Adrenal gland (tissue), 9 donors: ENCODE measurements at regions not wholly inside any gene's neighbourhood (a gene's known extent, or its start where the extent isn't known, plus 50 kb on each side); places are given as distances from the start of the nearest gene placed in this dataset.

ENCODE experiments used
- DNase-seq, 7 donors: peaks; one replicate each; pipeline ENCODE4 v3.0.0-alpha.2; 2019 to 2020
- H3K27ac ChIP-seq, 5 donors: fragments of 200-600 bp; sonication (generic) in 4 of 5; 1 replicate in 3 of 5; 2 replicates in 2 of 5; pipeline versions ENCODE4 v1.5.1 to v1.8.0; 2016 to 2020; ENCODE audit warnings: mild to moderate bottlenecking in 1 of 5
- H3K27me3 ChIP-seq: fragments of 200-600 bp; 2 replicates; pipeline ENCODE4 v1.8.0; 2021
- H3K36me3 ChIP-seq, 2 donors: fragments of 200-600 bp; replicated peaks in 1 of 2; 1 replicate in 1 of 2; 2 replicates in 1 of 2; pipeline versions ENCODE4 v1.5.1 to v1.8.0; 2018 to 2022
- H3K4me1 ChIP-seq, 2 donors: fragments of 200-600 bp; replicated peaks in 1 of 2; 1 replicate in 1 of 2; 2 replicates in 1 of 2; pipeline versions ENCODE4 v1.5.1 to v1.8.0; 2018 to 2021
- H3K4me3 ChIP-seq, 4 donors: fragments of 200-600 bp; sonication (generic) in 3 of 4; one replicate each; pipeline ENCODE4 v1.5.1; 2016 to 2018
- H3K9me3 ChIP-seq, 3 donors: fragments of 200-600 bp; sonication (generic) in 1 of 3; replicated peaks in 1 of 3; 1 replicate in 2 of 3; 2 replicates in 1 of 3; pipeline versions ENCODE4 v1.5.1 to v1.8.0; 2016 to 2021
- CTCF ChIP-seq, 6 experiments: fragments of 450-650 bp in 4 of 6; fragments of 200-600 bp in 2 of 6; sonication (generic) in 1 of 6; IDR thresholded peaks; 1 replicate in 5 of 6; 2 replicates in 1 of 6; pipeline versions ENCODE4 v1.5.1 to v1.8.0; 2016 to 2021; ENCODE audit warnings: antibody characterized with exemption in 6 of 6, mild to moderate bottlenecking in 2 of 6, moderate library complexity in 1 of 6
- POLR2A ChIP-seq, 2 donors: fragments of 450-650 bp; IDR thresholded peaks; one replicate each; pipeline ENCODE4 v1.6.1; 2017; ENCODE audit warnings: antibody characterized with exemption in 2 of 2, mild to moderate bottlenecking in 2 of 2, moderate library complexity in 1 of 2
- WGBS, 4 donors: extraction: QIAGEN DNeasy Blood & Tissue Kit in 2 of 4; methylation state at CpG; one replicate each; pipeline versions ENCODE4 v1.1.5 to v1.1.7; 2013 to 2017; 5-methylcytosine and 5-hydroxymethylcytosine counted together
- intact Hi-C, 2 donors: fragments of 100-400 bp; cut with DNase I; formaldehyde crosslinking; loops; one replicate each; pipeline versions ENCODE4 v1.14.1 to v1.15.0; 2022 to 2023
- donor health status: healthy with polysubstance abuse.
- donor health status: Bipolar disorder and iron deficiency.
- donor health status: DM: yes; HTN: yes; CAD: no.
- donor health status: DM: no; HTN: no; CAD: no.
- donor health status: DM: no; HTN: no; CAD: no.

- intact Hi-C loops = no loop called here
- DNase-seq = no peak
- no peaks in the 10 kb centered on the region for H3K36me3 ChIP-seq
- TF ChIP-seq CTCF (IDR thresholded peaks at IDR 0.05) = no peak
- no peak for TF ChIP-seq POLR2A (IDR thresholded peaks at IDR 0.05)
- no peak overlapping the region for H3K4me3 ChIP-seq
- 41 to 54% (median 46%) methylated on average over 1 of the region's 1 CpG for WGBS, 4 donors
- no peak overlapping the region for H3K27ac ChIP-seq
- no peaks in the 10 kb centered on the region for H3K27me3 ChIP-seq
- no peaks in the 10 kb centered on the region for H3K9me3 ChIP-seq
- no peaks in the 10 kb centered on the region for H3K4me1 ChIP-seq
Observed at GRCh38 chr4:106852426-106852825, 183.7 kb downstream of the DKK2 start.

- no peak for TF ChIP-seq CTCF (IDR thresholded peaks at IDR 0.05)
- TF ChIP-seq POLR2A (IDR thresholded peaks at IDR 0.05) = no peak
- Histone ChIP-seq H3K27ac (no peak overlapping the region), H3K9me3 (no peaks in the 10 kb centered on the region), H3K36me3 (no peaks in the 10 kb centered on the region), H3K4me1 (no peaks in the 10 kb centered on the region), H3K27me3 (no peaks in the 10 kb centered on the region), H3K4me3 (no peak overlapping the region)
- no peak for DNase-seq
- 61 to 77% (median 69%) methylated on average over 1 of the region's 1 CpG for WGBS, 4 donors
- intact Hi-C loops = no loop called here
Observed at GRCh38 chr4:106851726-106852125, 184.4 kb downstream of the DKK2 start.

GRCh38 chr4:106850691-106851090 is 185.4 kb downstream of the DKK2 start:
- no peak for TF ChIP-seq POLR2A (IDR thresholded peaks at IDR 0.05)
- no peak for TF ChIP-seq CTCF (IDR thresholded peaks at IDR 0.05)
- Histone ChIP-seq H3K9me3 (no peaks in the 10 kb centered on the region), H3K4me1 (no peaks in the 10 kb centered on the region), H3K27ac (no peak overlapping the region), H3K27me3 (no peaks in the 10 kb centered on the region), H3K36me3 (no peaks in the 10 kb centered on the region), H3K4me3 (no peak overlapping the region)
- intact Hi-C loops = no loop called here
- 62 to 66% (median 63%) methylated on average over 2 of the region's 2 CpGs for WGBS, 4 donors
- DNase-seq = no peak

- H3K27me3 ChIP-seq = no peaks in the 10 kb centered on the region
- no peak for DNase-seq
- intact Hi-C loops = no loop called here
- H3K9me3 ChIP-seq = no peaks in the 10 kb centered on the region
- TF ChIP-seq POLR2A (IDR thresholded peaks at IDR 0.05) (no peak), CTCF (IDR thresholded peaks at IDR 0.05) (no peak)
- no peak overlapping the region for H3K27ac ChIP-seq
- no peaks in the 10 kb centered on the region for H3K36me3 ChIP-seq
- no peaks in the 10 kb centered on the region for H3K4me1 ChIP-seq
- H3K4me3 ChIP-seq = no peak overlapping the region
Observed at GRCh38 chr4:106835919-106836318, 200.2 kb downstream of the DKK2 start.
